RWPE2 (cell line): ENCODE measurements at regions not wholly inside any gene's neighbourhood (a gene's known extent, or its start where the extent isn't known, plus 50 kb on each side); places are given as distances from the start of the nearest gene placed in this dataset.
A peak's percentile ranks its signal among the peaks of the same experiment; 100 is the strongest.

Experiments used
- ATAC-seq: fragments of 200-7000 bp; cut with Tn5 transposase; 3 replicates; pipeline ENCODE4 v1.9.1; 2021; ENCODE audit warnings: low read depth
- DNase-seq: peaks from one replicate; pipeline ENCODE4 v3.0.0-alpha.2; 2020; ENCODE audit warnings: low spot score
- H3K27ac ChIP-seq: fragments of 450-650 bp; 2 replicates; pipeline ENCODE4 v1.5.1; 2017; ENCODE audit warnings: mild to moderate bottlenecking; ENCODE audit not compliant: poor library complexity, severe bottlenecking
- H3K27me3 ChIP-seq: fragments of 250-450 bp; sonication (Bioruptor Pico); 2 replicates; pipeline ENCODE4 v1.5.1; 2021; ENCODE audit warnings: mild to moderate bottlenecking, moderate library complexity; ENCODE audit not compliant: insufficient read depth, poor library complexity, severe bottlenecking
- H3K36me3 ChIP-seq: fragments of 250-450 bp; sonication (Bioruptor Pico); 2 replicates; pipeline ENCODE4 v1.5.1; 2020; ENCODE audit warnings: low read depth, mild to moderate bottlenecking, moderate library complexity
- H3K4me1 ChIP-seq: fragments of 250-450 bp; sonication (Bioruptor Pico); 2 replicates; pipeline ENCODE4 v1.5.1; 2021; ENCODE audit warnings: mild to moderate bottlenecking, moderate library complexity; ENCODE audit not compliant: insufficient read depth, poor library complexity, severe bottlenecking
- H3K4me3 ChIP-seq: fragments of 250-450 bp; sonication (Bioruptor Pico); 2 replicates; pipeline ENCODE4 v1.5.1; 2021; ENCODE audit warnings: mild to moderate bottlenecking, moderate library complexity; ENCODE audit not compliant: severe bottlenecking
- H3K9me3 ChIP-seq: fragments of 250-450 bp; sonication (Bioruptor Pico); 2 replicates; pipeline ENCODE4 v1.5.1; 2021; ENCODE audit warnings: mild to moderate bottlenecking, moderate library complexity; ENCODE audit not compliant: severe bottlenecking
- TF ChIP-seq, protein P1 (sequence below): fragments of 450-650 bp; IDR thresholded peaks from one replicate; pipeline ENCODE4 v1.5.1; 2017; ENCODE audit warnings: mild to moderate bottlenecking, moderate library complexity; ENCODE audit not compliant: poor library complexity, severe bottlenecking

DNA sequence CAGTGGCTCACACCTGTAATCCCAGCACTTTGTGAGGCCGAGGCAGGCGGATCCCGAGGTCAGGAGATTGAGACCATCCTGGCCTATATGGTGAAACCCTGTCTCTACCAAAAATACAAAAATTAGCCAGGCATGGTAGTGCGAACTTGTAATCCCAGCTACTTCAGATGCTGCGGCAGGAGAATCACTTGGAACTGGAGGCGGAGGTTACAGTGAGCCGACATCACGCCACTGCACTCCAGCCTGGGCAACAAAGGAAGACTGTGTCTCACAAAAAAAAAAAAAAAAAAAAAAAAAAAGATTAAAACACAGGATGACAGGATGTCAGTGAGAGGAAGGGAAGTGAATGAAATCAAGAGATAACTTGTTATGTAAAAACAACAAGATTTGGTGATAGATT, 1158.5 kb downstream of the PCDH9 start:
- Histone ChIP-seq H3K9me3 (no peaks in the 10 kb centered on the region), H3K27me3 (no peaks in the 10 kb centered on the region), H3K36me3 (no peaks in the 10 kb centered on the region), H3K4me3 (no peak overlapping the region), H3K27ac (no peak overlapping the region), H3K4me1 (no peaks in the 10 kb centered on the region)
- ATAC-seq (no peak), DNase-seq (no peak)
- TF ChIP-seq, protein P1, sequence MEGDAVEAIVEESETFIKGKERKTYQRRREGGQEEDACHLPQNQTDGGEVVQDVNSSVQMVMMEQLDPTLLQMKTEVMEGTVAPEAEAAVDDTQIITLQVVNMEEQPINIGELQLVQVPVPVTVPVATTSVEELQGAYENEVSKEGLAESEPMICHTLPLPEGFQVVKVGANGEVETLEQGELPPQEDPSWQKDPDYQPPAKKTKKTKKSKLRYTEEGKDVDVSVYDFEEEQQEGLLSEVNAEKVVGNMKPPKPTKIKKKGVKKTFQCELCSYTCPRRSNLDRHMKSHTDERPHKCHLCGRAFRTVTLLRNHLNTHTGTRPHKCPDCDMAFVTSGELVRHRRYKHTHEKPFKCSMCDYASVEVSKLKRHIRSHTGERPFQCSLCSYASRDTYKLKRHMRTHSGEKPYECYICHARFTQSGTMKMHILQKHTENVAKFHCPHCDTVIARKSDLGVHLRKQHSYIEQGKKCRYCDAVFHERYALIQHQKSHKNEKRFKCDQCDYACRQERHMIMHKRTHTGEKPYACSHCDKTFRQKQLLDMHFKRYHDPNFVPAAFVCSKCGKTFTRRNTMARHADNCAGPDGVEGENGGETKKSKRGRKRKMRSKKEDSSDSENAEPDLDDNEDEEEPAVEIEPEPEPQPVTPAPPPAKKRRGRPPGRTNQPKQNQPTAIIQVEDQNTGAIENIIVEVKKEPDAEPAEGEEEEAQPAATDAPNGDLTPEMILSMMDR: no peak

DNA sequence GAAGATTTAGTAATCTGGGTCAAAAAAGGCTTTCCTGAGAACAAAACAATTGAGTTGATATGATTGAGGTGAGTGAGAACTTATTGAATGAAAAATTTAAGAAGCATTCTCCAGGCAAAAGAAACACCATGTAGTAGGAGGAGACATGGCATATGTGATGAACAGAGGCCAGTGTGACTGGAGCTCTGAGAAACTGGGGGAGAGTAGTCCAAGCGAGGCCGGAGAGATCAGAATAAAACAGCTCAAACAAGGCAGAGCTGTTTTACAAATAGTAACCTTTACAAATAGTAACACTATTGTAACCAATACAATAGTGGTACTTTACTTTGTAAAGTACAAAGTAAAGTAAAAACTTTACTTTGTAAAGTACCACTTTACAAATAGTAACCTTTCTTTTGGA, 1159.1 kb downstream of the PCDH9 start:
- DNase-seq: no peak
- H3K27me3 ChIP-seq: no peaks in the 10 kb centered on the region
- H3K9me3 ChIP-seq: no peaks in the 10 kb centered on the region
- no peaks in the 10 kb centered on the region for H3K36me3 ChIP-seq
- H3K27ac ChIP-seq: no peak overlapping the region
- no peaks in the 10 kb centered on the region for H3K4me1 ChIP-seq
- no peak for ATAC-seq
- no peak overlapping the region for H3K4me3 ChIP-seq
- TF ChIP-seq, protein P1: no peak

GRCh38 chr13:66069570-66069969, 1160.6 kb downstream of the PCDH9 start:
- H3K9me3 ChIP-seq: no peaks in the 10 kb centered on the region
- H3K27me3 ChIP-seq: no peaks in the 10 kb centered on the region
- H3K4me3 ChIP-seq: no peak overlapping the region
- 0 out of 3 replicates have a peak, but pooled peaks have one; percentile 17 for ATAC-seq
- H3K36me3 ChIP-seq: no peaks in the 10 kb centered on the region
- no peak overlapping the region for H3K27ac ChIP-seq
- DNase-seq: no peak
- TF ChIP-seq, protein P1: no peak
- no peaks in the 10 kb centered on the region for H3K4me1 ChIP-seq

- ATAC-seq (no peak), DNase-seq (no peak)
- Histone ChIP-seq H3K9me3 (no peaks in the 10 kb centered on the region), H3K4me1 (no peaks in the 10 kb centered on the region), H3K27me3 (no peaks in the 10 kb centered on the region), H3K27ac (no peak overlapping the region), H3K36me3 (no peaks in the 10 kb centered on the region), H3K4me3 (no peak overlapping the region)
- TF ChIP-seq, protein P1: no peak
Observed at GRCh38 chr13:66068683-66069082, 1161.5 kb downstream of the PCDH9 start.

DNA sequence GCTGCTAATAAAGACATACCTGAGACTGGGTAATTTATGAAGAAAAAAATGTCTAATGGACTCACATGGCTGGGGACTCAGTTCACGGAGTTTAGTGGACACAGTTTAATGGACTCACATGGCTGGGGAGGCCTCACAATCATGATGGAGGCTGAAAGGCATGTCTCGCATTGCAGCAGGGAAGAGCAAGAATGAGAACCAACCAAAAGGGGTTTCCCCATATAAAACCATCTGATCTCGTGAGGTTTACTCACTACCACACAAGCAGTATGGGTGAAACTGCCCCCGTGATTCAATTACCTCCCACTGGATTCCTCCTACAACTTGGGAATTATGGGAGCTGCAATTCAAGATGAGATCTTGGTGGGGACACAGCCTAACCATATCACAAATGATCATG, 1181.2 kb downstream of the PCDH9 start:
- no peaks in the 10 kb centered on the region for H3K9me3 ChIP-seq
- ATAC-seq: no peak
- H3K27me3 ChIP-seq: no peaks in the 10 kb centered on the region
- DNase-seq: no peak
- H3K4me3 ChIP-seq: no peak overlapping the region
- TF ChIP-seq, protein P1: no peak
- no peaks in the 10 kb centered on the region for H3K4me1 ChIP-seq
- H3K36me3 ChIP-seq: no peaks in the 10 kb centered on the region
- no peak overlapping the region for H3K27ac ChIP-seq
